Left ventricle myocardium inferior (tissue), 1 donor: ENCODE measurements at regions not wholly inside any gene's neighbourhood (a gene's known extent, or its start where the extent isn't known, plus 50 kb on each side); places are given as distances from the start of the nearest gene placed in this dataset.

ENCODE experiments used
- DNase-seq: peaks from one replicate; pipeline ENCODE4 v3.0.0-alpha.2; 2020
- H3K27ac ChIP-seq: fragments of 200-600 bp; replicated peaks from 2 replicates; pipeline ENCODE4 v1.8.0; 2021
- H3K27me3 ChIP-seq: fragments of 200-600 bp; 2 replicates; pipeline ENCODE4 v1.8.0; 2021; ENCODE audit warnings: low read depth
- H3K36me3 ChIP-seq: fragments of 200-600 bp; 2 replicates; pipeline ENCODE4 v1.8.0; 2021
- H3K4me1 ChIP-seq: fragments of 200-600 bp; 2 replicates; pipeline ENCODE4 v1.8.0; 2021
- H3K4me3 ChIP-seq: fragments of 200-600 bp; 2 replicates; pipeline ENCODE4 v1.8.0; 2021; ENCODE audit warnings: mild to moderate bottlenecking, moderate library complexity
- H3K9me3 ChIP-seq: fragments of 200-600 bp; replicated peaks from 2 replicates; pipeline ENCODE4 v1.8.0; 2021
- intact Hi-C: fragments of 100-400 bp; cut with micrococcal nuclease; formaldehyde crosslinking; loops from one replicate; pipeline ENCODE4 v1.11.0; 2022
- TF ChIP-seq, protein P1 (sequence below): fragments of 200-600 bp; IDR thresholded peaks from 2 replicates; pipeline ENCODE4 v1.8.0; 2021; ENCODE audit warnings: antibody characterized with exemption, mild to moderate bottlenecking, borderline replicate concordance
- donor health status: DM: no; HTN: yes; CAD: no; lungs with severe emphysema.

DNA sequence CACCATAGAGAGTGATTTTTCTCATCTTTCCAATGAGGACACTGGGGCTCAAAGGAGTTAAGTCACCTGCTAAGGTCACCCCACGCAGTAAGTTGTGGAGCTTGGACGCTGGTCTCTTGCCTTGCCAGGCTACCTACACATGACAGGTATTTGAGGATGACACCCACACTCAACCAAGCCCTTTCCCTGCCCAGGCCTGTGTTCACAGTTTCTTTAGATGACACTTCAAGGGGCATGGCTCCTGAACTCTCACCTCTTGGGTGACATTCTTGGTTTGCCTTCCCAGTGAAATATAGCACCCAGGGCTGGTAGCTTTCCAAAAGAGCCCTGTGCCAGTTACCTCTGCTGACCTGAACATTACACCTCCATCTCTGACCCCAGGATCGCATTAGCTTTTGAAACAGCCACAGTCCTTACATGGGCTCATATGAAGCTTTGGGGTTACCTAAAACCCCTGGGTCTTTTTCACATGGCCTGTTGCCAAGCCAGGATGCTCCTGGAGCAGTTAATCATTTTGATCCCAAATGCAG, 148.0 kb downstream of the RPLP1 start:
- Histone ChIP-seq H3K27ac (no peak overlapping the region), H3K4me1 (peaks cover 12% of the 10 kb centered on the region), H3K27me3 (peaks cover 22% of the 10 kb centered on the region), H3K9me3 (no peaks in the 10 kb centered on the region), H3K4me3 (no peak overlapping the region), H3K36me3 (no peaks in the 10 kb centered on the region)
- intact Hi-C loops, result no loop called here
- no peak for DNase-seq
- TF ChIP-seq, protein P1, sequence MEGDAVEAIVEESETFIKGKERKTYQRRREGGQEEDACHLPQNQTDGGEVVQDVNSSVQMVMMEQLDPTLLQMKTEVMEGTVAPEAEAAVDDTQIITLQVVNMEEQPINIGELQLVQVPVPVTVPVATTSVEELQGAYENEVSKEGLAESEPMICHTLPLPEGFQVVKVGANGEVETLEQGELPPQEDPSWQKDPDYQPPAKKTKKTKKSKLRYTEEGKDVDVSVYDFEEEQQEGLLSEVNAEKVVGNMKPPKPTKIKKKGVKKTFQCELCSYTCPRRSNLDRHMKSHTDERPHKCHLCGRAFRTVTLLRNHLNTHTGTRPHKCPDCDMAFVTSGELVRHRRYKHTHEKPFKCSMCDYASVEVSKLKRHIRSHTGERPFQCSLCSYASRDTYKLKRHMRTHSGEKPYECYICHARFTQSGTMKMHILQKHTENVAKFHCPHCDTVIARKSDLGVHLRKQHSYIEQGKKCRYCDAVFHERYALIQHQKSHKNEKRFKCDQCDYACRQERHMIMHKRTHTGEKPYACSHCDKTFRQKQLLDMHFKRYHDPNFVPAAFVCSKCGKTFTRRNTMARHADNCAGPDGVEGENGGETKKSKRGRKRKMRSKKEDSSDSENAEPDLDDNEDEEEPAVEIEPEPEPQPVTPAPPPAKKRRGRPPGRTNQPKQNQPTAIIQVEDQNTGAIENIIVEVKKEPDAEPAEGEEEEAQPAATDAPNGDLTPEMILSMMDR, result no peak

DNA sequence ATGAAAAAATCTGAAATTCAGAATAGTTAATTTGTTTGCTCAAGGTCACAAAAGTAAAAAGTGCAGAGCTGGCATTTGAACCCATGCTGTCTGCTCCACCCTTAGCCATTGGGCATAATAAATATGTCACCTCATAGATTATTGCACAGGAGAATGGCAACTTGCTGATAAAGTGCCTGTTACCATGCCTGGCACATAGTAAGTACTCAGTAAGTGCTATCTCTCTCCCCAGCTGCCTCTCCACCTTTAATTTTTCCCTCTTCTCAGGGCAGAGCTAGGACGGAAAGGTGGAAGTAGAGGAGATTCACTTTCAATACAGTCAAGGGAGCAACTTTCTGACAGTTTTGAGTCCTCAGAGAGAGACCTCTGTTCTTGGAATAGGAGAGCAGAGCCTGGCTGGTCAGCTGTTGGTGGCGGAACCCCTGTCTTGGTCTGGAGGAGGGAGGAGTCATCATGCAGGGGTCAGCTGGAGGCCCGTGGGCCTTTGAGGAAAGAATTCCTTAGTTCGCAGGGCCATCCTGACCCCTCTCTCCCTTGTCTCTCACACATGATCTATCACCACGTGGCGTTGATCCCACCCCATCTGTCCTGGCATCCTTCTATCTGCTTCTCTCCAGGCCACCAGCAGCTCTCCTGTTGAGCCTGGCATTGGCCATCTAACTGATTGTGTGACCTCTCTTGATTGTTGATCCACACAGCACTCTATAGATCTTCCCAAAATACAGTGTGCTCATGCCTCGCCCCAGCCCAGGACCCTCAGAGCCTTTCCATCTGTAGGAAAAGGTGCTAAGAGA, 149.3 kb downstream of the RPLP1 start:
- no peak for DNase-seq
- Histone ChIP-seq H3K27ac (no peak overlapping the region), H3K4me1 (no peaks in the 10 kb centered on the region), H3K36me3 (no peaks in the 10 kb centered on the region), H3K9me3 (no peaks in the 10 kb centered on the region), H3K27me3 (peaks cover 22% of the 10 kb centered on the region), H3K4me3 (no peak overlapping the region)
- TF ChIP-seq, protein P1, result no peak
- intact Hi-C loops, result no loop called here

DNA sequence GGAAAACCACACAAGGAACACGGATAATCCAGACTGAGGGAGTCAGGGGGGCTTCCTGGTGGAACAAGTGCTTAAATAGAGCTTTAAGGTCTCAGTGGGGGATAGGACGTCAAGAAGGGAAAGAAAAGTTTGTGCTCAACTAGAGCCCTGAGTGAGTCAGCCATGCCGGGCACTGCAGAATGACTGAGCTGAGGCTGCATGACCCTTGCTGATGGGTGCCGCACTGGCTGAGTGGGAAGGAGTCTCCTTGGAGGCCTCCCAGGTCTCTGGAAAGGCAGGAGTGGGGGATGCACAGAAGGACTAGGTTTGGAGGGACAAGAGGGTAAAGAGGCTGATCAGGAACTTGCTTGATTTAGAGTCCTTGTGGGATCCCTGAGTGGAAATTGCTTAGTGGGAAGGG, 150.3 kb downstream of the RPLP1 start:
- Histone ChIP-seq H3K4me1 (no peaks in the 10 kb centered on the region), H3K27ac (no peak overlapping the region), H3K36me3 (no peaks in the 10 kb centered on the region), H3K4me3 (no peak overlapping the region), H3K27me3 (peaks cover 16% of the 10 kb centered on the region), H3K9me3 (no peaks in the 10 kb centered on the region)
- intact Hi-C loops, result no loop called here
- no peak for DNase-seq
- TF ChIP-seq, protein P1, result no peak

DNA sequence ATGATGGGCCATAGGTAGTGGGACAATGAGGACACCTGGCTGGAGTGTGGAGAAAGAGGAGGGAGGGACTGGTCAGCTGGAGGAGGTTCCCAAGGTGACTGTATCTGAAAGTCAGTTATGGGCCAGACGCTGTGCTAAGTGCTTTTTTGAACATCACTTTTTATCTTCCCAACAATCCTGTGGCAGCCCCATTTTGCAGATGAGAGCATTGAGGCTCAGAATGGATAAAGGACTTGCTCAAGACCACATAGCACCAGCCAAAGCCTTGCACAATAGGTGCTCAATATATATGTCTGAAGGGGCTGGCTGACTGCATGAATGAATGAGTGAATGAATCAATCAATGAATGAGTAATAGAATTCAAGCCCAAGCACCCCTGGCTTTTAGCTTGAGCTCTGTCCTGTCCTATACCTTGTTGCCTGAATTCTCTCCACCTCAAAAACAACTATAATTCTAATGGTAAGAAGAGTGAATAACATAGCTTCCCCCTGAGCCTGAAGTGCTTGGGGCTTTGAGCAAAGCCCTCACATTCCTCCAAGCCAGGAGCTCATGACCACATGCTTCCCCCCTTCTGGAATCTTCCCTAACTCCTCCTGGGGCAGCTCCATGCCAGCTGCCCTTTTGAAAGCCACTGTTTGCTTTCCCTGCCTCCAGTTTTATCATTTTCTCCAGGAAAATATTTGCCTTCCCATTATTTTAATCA, 150.9 kb downstream of the RPLP1 start:
- intact Hi-C loops, result no loop called here
- no peak for DNase-seq
- Histone ChIP-seq H3K27ac (no peak overlapping the region), H3K36me3 (no peaks in the 10 kb centered on the region), H3K4me1 (no peaks in the 10 kb centered on the region), H3K4me3 (no peak overlapping the region), H3K27me3 (peaks cover 14% of the 10 kb centered on the region), H3K9me3 (no peaks in the 10 kb centered on the region)
- TF ChIP-seq, protein P1, result no peak

DNA sequence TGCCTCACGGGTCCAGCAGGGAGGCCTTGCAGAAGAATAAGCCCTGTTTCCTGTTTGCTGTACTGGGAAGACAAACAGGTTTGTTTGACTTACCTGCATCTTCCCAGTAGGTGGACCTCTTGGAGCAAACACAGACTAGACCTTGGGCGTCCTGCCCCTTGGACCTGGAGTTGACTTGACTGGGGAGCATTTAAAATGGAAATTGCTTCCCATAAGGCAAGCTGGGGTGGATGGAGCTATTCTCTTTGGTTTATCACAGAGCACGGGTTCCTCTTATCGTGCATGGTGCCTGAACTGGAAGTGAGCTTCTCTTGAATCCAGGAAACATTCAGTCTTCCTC, 151.4 kb downstream of the RPLP1 start:
- intact Hi-C loops, result no loop called here
- Histone ChIP-seq H3K36me3 (no peaks in the 10 kb centered on the region), H3K9me3 (no peaks in the 10 kb centered on the region), H3K4me1 (no peaks in the 10 kb centered on the region), H3K27ac (no peak overlapping the region), H3K4me3 (no peak overlapping the region), H3K27me3 (peaks cover 9% of the 10 kb centered on the region)
- TF ChIP-seq, protein P1, result no peak
- no peak for DNase-seq
